Hepatocyte (in vitro differentiated cells): ENCODE measurements at regions not wholly inside any gene's neighbourhood (a gene's known extent, or its start where the extent isn't known, plus 50 kb on each side); places are given as distances from the start of the nearest gene placed in this dataset.

Source experiments
- DNase-seq: peaks from one replicate; pipeline ENCODE4 v3.0.0-alpha.2; 2016; ENCODE audit warnings: low spot score
- H2AFZ ChIP-seq: fragments of 200-600 bp; sonication (generic); 2 replicates; pipeline ENCODE4 v1.6.0; 2016; ENCODE audit warnings: antibody characterized with exemption, mild to moderate bottlenecking
- H3K27ac ChIP-seq: fragments of 200-600 bp; sonication (generic); 2 replicates; pipeline ENCODE4 v1.5.1; 2016; ENCODE audit warnings: mild to moderate bottlenecking
- H3K27me3 ChIP-seq: fragments of 200-600 bp; sonication (generic); 2 replicates; pipeline ENCODE4 v1.6.1; 2016
- H3K36me3 ChIP-seq: fragments of 200-600 bp; sonication (generic); replicated peaks from 2 replicates; pipeline ENCODE4 v1.5.1; 2016; ENCODE audit warnings: low read depth; ENCODE audit not compliant: insufficient read depth
- H3K4me1 ChIP-seq: fragments of 200-600 bp; sonication (generic); 2 replicates; pipeline ENCODE4 v1.5.1; 2016; ENCODE audit warnings: mild to moderate bottlenecking, moderate library complexity; ENCODE audit not compliant: insufficient read depth
- H3K4me2 ChIP-seq: fragments of 200-600 bp; sonication (generic); 2 replicates; pipeline ENCODE4 v1.6.0; 2016
- H3K4me3 ChIP-seq: fragments of 200-600 bp; sonication (generic); 2 replicates; pipeline ENCODE4 v1.5.1; 2016; ENCODE audit warnings: mild to moderate bottlenecking
- H3K79me2 ChIP-seq: fragments of 200-600 bp; sonication (generic); 2 replicates; pipeline ENCODE4 v1.6.0; 2017; ENCODE audit warnings: mild to moderate bottlenecking
- H3K9me2 ChIP-seq: fragments of 200-600 bp; sonication (generic); replicated peaks from 2 replicates; pipeline ENCODE4 v1.6.0; 2017; ENCODE audit warnings: mild to moderate bottlenecking; ENCODE audit not compliant: insufficient read depth
- H3K9me3 ChIP-seq: fragments of 200-600 bp; sonication (generic); 2 replicates; pipeline ENCODE4 v1.5.1; 2016; ENCODE audit warnings: low read depth, mild to moderate bottlenecking
- H4K20me1 ChIP-seq: fragments of 200-600 bp; sonication (generic); 2 replicates; pipeline ENCODE4 v1.6.0; 2016; ENCODE audit warnings: mild to moderate bottlenecking; ENCODE audit not compliant: insufficient read depth, poor library complexity, severe bottlenecking
- EZH2 ChIP-seq: fragments of 200-600 bp; sonication (generic); IDR thresholded peaks from 2 replicates; pipeline ENCODE4 v1.6.1; 2016; ENCODE audit warnings: antibody characterized with exemption, mild to moderate bottlenecking, borderline replicate concordance
- EZH2phosphoT487 ChIP-seq: fragments of 200-600 bp; sonication (generic); IDR thresholded peaks from one replicate; pipeline ENCODE4 v1.6.1; 2018; ENCODE audit warnings: antibody characterized with exemption, mild to moderate bottlenecking, low read depth, moderate library complexity; ENCODE audit not compliant: unreplicated experiment, severe bottlenecking
- WGBS: methylation state at CpG from one replicate; pipeline ENCODE4 v1.1.6; 2016; ENCODE audit warnings: low lambda C conversion rate; ENCODE audit errors: missing lambda C conversion rate; 5-methylcytosine and 5-hydroxymethylcytosine counted together
- TF ChIP-seq, protein P1 (sequence below): fragments of 200-600 bp; sonication (generic); IDR thresholded peaks from 2 replicates; pipeline ENCODE4 v1.5.1; 2016; ENCODE audit warnings: antibody characterized with exemption, mild to moderate bottlenecking; ENCODE audit not compliant: poor library complexity

- H4K20me1 ChIP-seq: no peaks in the 10 kb centered on the region
- H2AFZ ChIP-seq: no peak overlapping the region
- no peak overlapping the region for H3K4me3 ChIP-seq
- no peaks in the 10 kb centered on the region for H3K9me3 ChIP-seq
- no peak overlapping the region for H3K4me2 ChIP-seq
- no peaks in the 10 kb centered on the region for H3K79me2 ChIP-seq
- H3K27ac ChIP-seq: no peak overlapping the region
- TF ChIP-seq, protein P1, sequence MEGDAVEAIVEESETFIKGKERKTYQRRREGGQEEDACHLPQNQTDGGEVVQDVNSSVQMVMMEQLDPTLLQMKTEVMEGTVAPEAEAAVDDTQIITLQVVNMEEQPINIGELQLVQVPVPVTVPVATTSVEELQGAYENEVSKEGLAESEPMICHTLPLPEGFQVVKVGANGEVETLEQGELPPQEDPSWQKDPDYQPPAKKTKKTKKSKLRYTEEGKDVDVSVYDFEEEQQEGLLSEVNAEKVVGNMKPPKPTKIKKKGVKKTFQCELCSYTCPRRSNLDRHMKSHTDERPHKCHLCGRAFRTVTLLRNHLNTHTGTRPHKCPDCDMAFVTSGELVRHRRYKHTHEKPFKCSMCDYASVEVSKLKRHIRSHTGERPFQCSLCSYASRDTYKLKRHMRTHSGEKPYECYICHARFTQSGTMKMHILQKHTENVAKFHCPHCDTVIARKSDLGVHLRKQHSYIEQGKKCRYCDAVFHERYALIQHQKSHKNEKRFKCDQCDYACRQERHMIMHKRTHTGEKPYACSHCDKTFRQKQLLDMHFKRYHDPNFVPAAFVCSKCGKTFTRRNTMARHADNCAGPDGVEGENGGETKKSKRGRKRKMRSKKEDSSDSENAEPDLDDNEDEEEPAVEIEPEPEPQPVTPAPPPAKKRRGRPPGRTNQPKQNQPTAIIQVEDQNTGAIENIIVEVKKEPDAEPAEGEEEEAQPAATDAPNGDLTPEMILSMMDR: no peak
- no peak for TF ChIP-seq EZH2phosphoT487
- TF ChIP-seq EZH2: no peak
- 92% methylated on average over 16 of the region's 16 CpGs for WGBS
- no peaks in the 10 kb centered on the region for H3K4me1 ChIP-seq
- no peak for DNase-seq
- no peaks in the 10 kb centered on the region for H3K27me3 ChIP-seq
- H3K9me2 ChIP-seq: no peaks in the 10 kb centered on the region
- no peaks in the 10 kb centered on the region for H3K36me3 ChIP-seq
Measured at GRCh38 chr5:21615195-21615765, 1237.9 kb downstream of the CDH12 start.

GRCh38 chr5:21613971-21614488 is 1239.1 kb downstream of the CDH12 start:
- Histone ChIP-seq H3K27me3 (no peaks in the 10 kb centered on the region), H3K9me3 (no peaks in the 10 kb centered on the region), H4K20me1 (no peaks in the 10 kb centered on the region), H3K4me2 (no peak overlapping the region), H3K9me2 (no peaks in the 10 kb centered on the region), H3K4me3 (no peak overlapping the region), H3K79me2 (no peaks in the 10 kb centered on the region), H3K36me3 (no peaks in the 10 kb centered on the region), H3K27ac (no peak overlapping the region), H2AFZ (no peak overlapping the region), H3K4me1 (no peaks in the 10 kb centered on the region)
- no peak for DNase-seq
- TF ChIP-seq EZH2 (no peak), EZH2phosphoT487 (no peak)
- TF ChIP-seq, protein P1: no peak
- 53% methylated on average over 5 of the region's 5 CpGs for WGBS

DNA sequence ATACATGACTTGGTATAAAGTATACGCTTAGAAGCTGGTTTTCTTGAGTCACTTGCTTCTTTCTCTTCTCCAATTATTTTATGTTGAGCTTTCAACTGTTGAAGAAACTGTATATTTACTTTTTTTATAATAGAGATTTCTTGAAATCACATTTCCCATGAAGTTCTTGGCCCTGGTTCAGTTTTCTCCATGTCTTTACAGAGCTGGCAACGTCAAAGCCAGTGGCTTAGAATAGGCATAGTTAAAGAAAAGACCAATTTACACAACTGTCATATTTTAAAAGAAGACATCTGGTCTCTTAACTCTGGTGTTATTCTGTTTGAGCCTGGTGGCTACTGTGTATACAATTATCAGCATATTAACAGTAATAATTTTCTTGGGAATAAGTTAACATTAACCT is 1249.3 kb downstream of the CDH12 start:
- no peaks in the 10 kb centered on the region for H3K9me2 ChIP-seq
- TF ChIP-seq, protein P1: no peak
- TF ChIP-seq EZH2phosphoT487: no peak
- no peak for TF ChIP-seq EZH2
- no peak overlapping the region for H3K27ac ChIP-seq
- WGBS: 72% methylated on average over 2 of the region's 2 CpGs
- no peaks in the 10 kb centered on the region for H3K36me3 ChIP-seq
- no peak overlapping the region for H3K4me2 ChIP-seq
- H4K20me1 ChIP-seq: no peaks in the 10 kb centered on the region
- no peaks in the 10 kb centered on the region for H3K27me3 ChIP-seq
- H3K4me3 ChIP-seq: no peak overlapping the region
- H3K9me3 ChIP-seq: no peaks in the 10 kb centered on the region
- H2AFZ ChIP-seq: no peak overlapping the region
- no peak for DNase-seq
- H3K4me1 ChIP-seq: no peaks in the 10 kb centered on the region
- H3K79me2 ChIP-seq: no peaks in the 10 kb centered on the region
